HepG2 (cell line): ENCODE measurements at regions not wholly inside any gene's neighbourhood (a gene's known extent, or its start where the extent isn't known, plus 50 kb on each side); places are given as distances from the start of the nearest gene placed in this dataset.
A peak's percentile ranks its signal among the peaks of the same experiment; 100 is the strongest.

ENCODE experiments used
- ATAC-seq: fragments of 200-7000 bp; cut with Tn5 transposase; 3 replicates; pipeline ENCODE4 v1.9.1; 2020; ENCODE audit warnings: mild to moderate bottlenecking, moderate library complexity
- BruUV-seq: library from RNA; stranded (reverse); fragments of 400-500 nt; replicated peaks from 2 replicates; lab custom pipeline; 2021; lab: Mats Ljungman, UMichigan
- CTCF ChIA-PET: fragments of 300-600 bp; formaldehyde crosslinking; extraction: SDS; loops from one replicate; lab custom pipeline; 2021; ENCODE audit warnings: low total read pairs, inconsistent platforms, low intra/inter-chr PET ratio; lab: Yijun Ruan, JAX
- POLR2A ChIA-PET: fragments of 350-600 bp; sonication (Branson Sonifier 250); formaldehyde crosslinking; loops from one replicate; lab custom pipeline; 2020; ENCODE audit warnings: antibody characterized with exemption, inconsistent platforms; lab: Yijun Ruan, JAX
- DNase-seq: peaks from one replicate; pipeline ENCODE4 v3.0.0-alpha.2; 2015; ENCODE audit warnings: low spot score
- FAIRE-seq: peaks from 3 replicates; lab custom pipeline; 2011; peaks lifted over from hg19 to GRCh38; lab: Jason Lieb, UNC
- H2AFZ ChIP-seq: one replicate; pipeline ENCODE4 v1.6.1; 2011; ENCODE audit warnings: low read length, inconsistent platforms
- H3K27ac ChIP-seq: fragments of 300-600 bp; 3 replicates; pipeline ENCODE4 v1.8.0; 2011; ENCODE audit warnings: mixed run types, mild to moderate bottlenecking, mixed read lengths, low read length, inconsistent platforms; ENCODE audit not compliant: insufficient read depth; ENCODE audit errors: extremely low read length
- H3K27me3 ChIP-seq, 2 experiments: fragments of 200-600 bp in 1 of 2; 2 replicates in 1 of 2; 3 replicates in 1 of 2; pipeline versions ENCODE4 v1.6.0 to v1.8.0; 2011; ENCODE audit warnings: low read length in 2 of 2, mild to moderate bottlenecking in 2 of 2, moderate library complexity in 2 of 2, inconsistent platforms in 1 of 2; ENCODE audit not compliant: insufficient read depth in 2 of 2, control insufficient read depth in 1 of 2
- H3K36me3 ChIP-seq, 2 experiments: fragments of 200-600 bp in 1 of 2; replicated peaks in 1 of 2; 2 replicates in 1 of 2; 3 replicates in 1 of 2; pipeline versions ENCODE4 v1.5.1 to v1.8.0; 2011; ENCODE audit warnings: low read length in 2 of 2, inconsistent platforms in 1 of 2; ENCODE audit not compliant: insufficient read depth in 2 of 2, control insufficient read depth in 1 of 2
- H3K4me1 ChIP-seq: 2 replicates; pipeline ENCODE4 v1.5.1; 2012; ENCODE audit warnings: low read length, inconsistent platforms; ENCODE audit not compliant: insufficient read depth
- H3K4me2 ChIP-seq: 2 replicates; pipeline ENCODE4 v1.6.0; 2011; ENCODE audit warnings: low read depth, low read length, inconsistent platforms
- H3K4me3 ChIP-seq, 3 experiments: fragments of 200-600 bp in 1 of 3; sonication (generic), shearing (Covaris generic) in 1 of 3; replicated peaks in 1 of 3; 2 replicates each; pipeline ENCODE4 v1.5.1; 2011 to 2016; ENCODE audit warnings: low read length in 3 of 3, inconsistent platforms in 2 of 3, low read depth in 2 of 3, mild to moderate bottlenecking in 2 of 3, control low read depth in 1 of 3, mixed read lengths in 1 of 3; ENCODE audit not compliant: insufficient read depth in 1 of 3
- H3K79me2 ChIP-seq: one replicate; pipeline ENCODE4 v1.6.1; 2011; ENCODE audit warnings: low read length, inconsistent platforms; ENCODE audit not compliant: insufficient read depth
- H3K9ac ChIP-seq: 2 replicates; pipeline ENCODE4 v1.6.0; 2011; ENCODE audit warnings: mild to moderate bottlenecking, low read depth, low read length, inconsistent platforms; ENCODE audit not compliant: insufficient read depth
- H3K9me3 ChIP-seq: 2 replicates; pipeline ENCODE4 v1.5.1; 2012; ENCODE audit warnings: mild to moderate bottlenecking, low read length
- H4K20me1 ChIP-seq: 2 replicates; pipeline ENCODE4 v1.6.0; 2011; ENCODE audit warnings: inconsistent platforms, mild to moderate bottlenecking, low read length, moderate library complexity; ENCODE audit not compliant: insufficient read depth
- CERS6 ChIP-seq: sonication (generic); formaldehyde crosslinking; IDR thresholded peaks from 2 replicates; pipeline ENCODE4 v1.5.0; 2020; ENCODE audit warnings: missing genetic modification reagents
- CREB1 ChIP-seq, 2 experiments: fragments of 450-650 bp in 1 of 2; IDR thresholded peaks; 2 replicates each; pipeline ENCODE4 v1.6.1; 2016 to 2017; ENCODE audit warnings: control low read depth in 1 of 2, mild to moderate bottlenecking in 1 of 2, missing compliant biosample characterization in 1 of 2, missing genetic modification characterization in 1 of 2
- DMAP1 ChIP-seq: IDR thresholded peaks from 2 replicates; pipeline ENCODE4 v1.6.1; 2016
- ERF ChIP-seq: IDR thresholded peaks from 2 replicates; pipeline ENCODE4 v1.6.1; 2018; ENCODE audit warnings: missing biosample characterization, missing genetic modification reagents
- MAFF ChIP-seq: IDR thresholded peaks from 2 replicates; pipeline ENCODE4 v1.6.1; 2011; ENCODE audit warnings: low read depth, low read length, improper control_type of control experiment
- MAFK ChIP-seq, 2 experiments: IDR thresholded peaks in 1 of 2; conservative IDR thresholded peaks in 1 of 2; 2 replicates each; pipeline ENCODE4 v1.6.1; 2011; ENCODE audit warnings: improper control_type of control experiment in 2 of 2, low read length in 2 of 2
- MBD4 ChIP-seq: IDR thresholded peaks from 2 replicates; pipeline ENCODE4 v1.6.1; 2012; ENCODE audit warnings: low read length, inconsistent platforms, borderline replicate concordance
- RBAK ChIP-seq: sonication (generic); formaldehyde crosslinking; IDR thresholded peaks from 2 replicates; pipeline ENCODE4 v1.5.1; 2020; ENCODE audit warnings: mild to moderate bottlenecking, missing genetic modification reagents
- SIN3A ChIP-seq: IDR thresholded peaks from 2 replicates; pipeline ENCODE4 v1.6.1; 2011; ENCODE audit warnings: low read depth, mild to moderate bottlenecking, control low read depth, low read length, borderline replicate concordance
- TBX2 ChIP-seq: sonication (generic); formaldehyde crosslinking; IDR thresholded peaks from 2 replicates; pipeline ENCODE4 v1.5.0; 2020; ENCODE audit warnings: missing genetic modification reagents, mild to moderate bottlenecking, borderline replicate concordance
- WGBS: methylation state at CpG from one replicate; pipeline ENCODE4 v1.1.6; 2017; ENCODE audit warnings: low lambda C conversion rate; 5-methylcytosine and 5-hydroxymethylcytosine counted together
- in situ Hi-C: cut with HindIII; loops from 2 replicates; pipeline ENCODE4 v1.10.0; 2017; ENCODE audit warnings: low pct_unique_long_range_greater_than_20kb; ENCODE audit not compliant: extremely low pct_ligation_motif_present
- intact Hi-C: fragments of 100-400 bp; cut with micrococcal nuclease; formaldehyde crosslinking; loops from one replicate; pipeline ENCODE4 v1.10.0; 2022; ENCODE audit not compliant: unreplicated experiment
- TF ChIP-seq, protein P1 (sequence below), 2 experiments: IDR thresholded peaks; 2 replicates each; pipeline ENCODE4 v1.6.1; 2011 to 2012; ENCODE audit warnings: low read length in 2 of 2, borderline replicate concordance in 1 of 2, low read depth in 1 of 2, mild to moderate bottlenecking in 1 of 2, moderate library complexity in 1 of 2
- TF ChIP-seq, protein P2 (sequence below): sonication (generic); formaldehyde crosslinking; IDR thresholded peaks from 2 replicates; pipeline ENCODE4 v1.4.0; 2020; ENCODE audit warnings: low read depth, mild to moderate bottlenecking, missing genetic modification reagents
- TF ChIP-seq, protein P3 (sequence below): sonication (generic); formaldehyde crosslinking; IDR thresholded peaks from 2 replicates; pipeline ENCODE4 v1.8.1; 2023; ENCODE audit warnings: missing genetic modification reagents, mild to moderate bottlenecking, borderline replicate concordance

- POLR2A ChIA-PET, result no interaction called here
Measured at GRCh38 chr11:95338430-95338991, 107.5 kb upstream of the SESN3 start.

GRCh38 chr11:95337972-95338429 lies 107.0 kb upstream of the SESN3 start:
- no peak overlapping the region for H2AFZ ChIP-seq
- H4K20me1 ChIP-seq, result no peaks in the 10 kb centered on the region
- H3K4me2 ChIP-seq, result no peak overlapping the region
- H3K9me3 ChIP-seq, result no peaks in the 10 kb centered on the region
- no peak overlapping the region for H3K9ac ChIP-seq
- no peaks in the 10 kb centered on the region for H3K36me3 ChIP-seq
- FAIRE-seq (no peak), ATAC-seq (no peak), DNase-seq (no peak)
- no peaks in the 10 kb centered on the region for H3K79me2 ChIP-seq
- H3K4me1 ChIP-seq, result no peaks in the 10 kb centered on the region
- H3K4me3 ChIP-seq, result no peak overlapping the region
- BruUV-seq, result no TSS peak
- no peaks in the 10 kb centered on the region for H3K27me3 ChIP-seq
- 15% methylated on average over 2 of the region's 2 CpGs for WGBS
- H3K27ac ChIP-seq, result no peak overlapping the region
- intact Hi-C loops (no loop called here), in situ Hi-C loops (no loop called here)
- POLR2A ChIA-PET, result no interaction called here
- CTCF ChIA-PET, result no interaction called here
- TF ChIP-seq, protein P1, sequence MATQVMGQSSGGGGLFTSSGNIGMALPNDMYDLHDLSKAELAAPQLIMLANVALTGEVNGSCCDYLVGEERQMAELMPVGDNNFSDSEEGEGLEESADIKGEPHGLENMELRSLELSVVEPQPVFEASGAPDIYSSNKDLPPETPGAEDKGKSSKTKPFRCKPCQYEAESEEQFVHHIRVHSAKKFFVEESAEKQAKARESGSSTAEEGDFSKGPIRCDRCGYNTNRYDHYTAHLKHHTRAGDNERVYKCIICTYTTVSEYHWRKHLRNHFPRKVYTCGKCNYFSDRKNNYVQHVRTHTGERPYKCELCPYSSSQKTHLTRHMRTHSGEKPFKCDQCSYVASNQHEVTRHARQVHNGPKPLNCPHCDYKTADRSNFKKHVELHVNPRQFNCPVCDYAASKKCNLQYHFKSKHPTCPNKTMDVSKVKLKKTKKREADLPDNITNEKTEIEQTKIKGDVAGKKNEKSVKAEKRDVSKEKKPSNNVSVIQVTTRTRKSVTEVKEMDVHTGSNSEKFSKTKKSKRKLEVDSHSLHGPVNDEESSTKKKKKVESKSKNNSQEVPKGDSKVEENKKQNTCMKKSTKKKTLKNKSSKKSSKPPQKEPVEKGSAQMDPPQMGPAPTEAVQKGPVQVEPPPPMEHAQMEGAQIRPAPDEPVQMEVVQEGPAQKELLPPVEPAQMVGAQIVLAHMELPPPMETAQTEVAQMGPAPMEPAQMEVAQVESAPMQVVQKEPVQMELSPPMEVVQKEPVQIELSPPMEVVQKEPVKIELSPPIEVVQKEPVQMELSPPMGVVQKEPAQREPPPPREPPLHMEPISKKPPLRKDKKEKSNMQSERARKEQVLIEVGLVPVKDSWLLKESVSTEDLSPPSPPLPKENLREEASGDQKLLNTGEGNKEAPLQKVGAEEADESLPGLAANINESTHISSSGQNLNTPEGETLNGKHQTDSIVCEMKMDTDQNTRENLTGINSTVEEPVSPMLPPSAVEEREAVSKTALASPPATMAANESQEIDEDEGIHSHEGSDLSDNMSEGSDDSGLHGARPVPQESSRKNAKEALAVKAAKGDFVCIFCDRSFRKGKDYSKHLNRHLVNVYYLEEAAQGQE (IDR thresholded peaks at IDR 0.05; ENCODE audit: borderline replicate concordance in 1 of 2, low read depth in 1 of 2, low read length in 2 of 2), result no peak
- TF ChIP-seq, protein P2, sequence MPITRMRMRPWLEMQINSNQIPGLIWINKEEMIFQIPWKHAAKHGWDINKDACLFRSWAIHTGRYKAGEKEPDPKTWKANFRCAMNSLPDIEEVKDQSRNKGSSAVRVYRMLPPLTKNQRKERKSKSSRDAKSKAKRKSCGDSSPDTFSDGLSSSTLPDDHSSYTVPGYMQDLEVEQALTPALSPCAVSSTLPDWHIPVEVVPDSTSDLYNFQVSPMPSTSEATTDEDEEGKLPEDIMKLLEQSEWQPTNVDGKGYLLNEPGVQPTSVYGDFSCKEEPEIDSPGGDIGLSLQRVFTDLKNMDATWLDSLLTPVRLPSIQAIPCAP (CRISPR knock-in tag), result no peak
- TF ChIP-seq RBAK (CRISPR knock-in tag) (no peak), DMAP1 (no peak), MBD4 (no peak), TBX2 (CRISPR knock-in tag) (no peak), CREB1 (IDR thresholded peaks at IDR 0.05) (no peak), CREB1 (CRISPR knock-in tag; IDR thresholded peaks at IDR 0.05) (no peak), CERS6 (CRISPR knock-in tag) (no peak), ERF (no peak)
- TF ChIP-seq, protein P3, sequence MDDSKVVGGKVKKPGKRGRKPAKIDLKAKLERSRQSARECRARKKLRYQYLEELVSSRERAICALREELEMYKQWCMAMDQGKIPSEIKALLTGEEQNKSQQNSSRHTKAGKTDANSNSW (CRISPR knock-in tag), result no peak

More at GRCh38 chr11:95338430-95338991, 107.5 kb upstream of the SESN3 start:
- in situ Hi-C loops, result no loop called here
- Histone ChIP-seq H3K9ac (no peak overlapping the region), H3K36me3 (no peaks in the 10 kb centered on the region), H3K4me1 (no peaks in the 10 kb centered on the region), H3K4me2 (no peak overlapping the region), H3K27ac (no peak overlapping the region), H3K27me3 (no peaks in the 10 kb centered on the region; a peak in 1 of 5 replicates), H4K20me1 (no peaks in the 10 kb centered on the region), H3K9me3 (no peaks in the 10 kb centered on the region), H3K79me2 (no peaks in the 10 kb centered on the region), H2AFZ (no peak overlapping the region), H3K4me3 (no peak overlapping the region)
- FAIRE-seq, result no peak
- DNase-seq, result no peak
- ATAC-seq, result no peak
- CTCF ChIA-PET, result no interaction called here
- WGBS, result 5% methylated on average over 4 of the region's 4 CpGs
- peak; percentile 81 to 91 for TF ChIP-seq MAFK (conservative IDR thresholded peaks at IDR 0.05 in 1 of 2, IDR thresholded peaks at IDR 0.05 in 1 of 2; ENCODE audit: low read length in 2 of 2)
- no peak for TF ChIP-seq SIN3A
- TF ChIP-seq MAFF, result peak; percentile 81
- intact Hi-C loops, result no loop called here
- no TSS peak for BruUV-seq
